Upper lobe of left lung (tissue), 6 donors: ENCODE measurements at regions not wholly inside any gene's neighbourhood (a gene's known extent, or its start where the extent isn't known, plus 50 kb on each side); places are given as distances from the start of the nearest gene placed in this dataset.
A peak's percentile ranks its signal among the peaks of the same experiment; 100 is the strongest.

Experiments used
- ATAC-seq, 2 donors: fragments of 200-7000 bp; cut with Tn5 transposase; one replicate each; pipeline ENCODE4 v1.9.1; 2022; ENCODE audit warnings: mild to moderate bottlenecking in 2 of 2, moderate library complexity in 2 of 2; ENCODE audit not compliant: low FRiP score in 2 of 2
- DNase-seq, 2 donors: peaks; one replicate each; pipeline ENCODE4 v3.0.0-alpha.2; 2019 to 2020
- H3K27ac ChIP-seq, 4 donors: fragments of 200-600 bp; sonication (generic); one replicate each; pipeline ENCODE4 v1.5.1; 2016 to 2019
- H3K27me3 ChIP-seq, 4 donors: fragments of 200-600 bp; sonication (generic); one replicate each; pipeline ENCODE4 v1.5.1; 2017 to 2019
- H3K36me3 ChIP-seq, 4 donors: fragments of 200-600 bp; sonication (generic); one replicate each; pipeline ENCODE4 v1.5.1; 2016 to 2019
- H3K4me1 ChIP-seq, 4 donors: fragments of 200-600 bp; sonication (generic); one replicate each; pipeline ENCODE4 v1.5.1; 2018 to 2019
- H3K4me3 ChIP-seq, 4 donors: fragments of 200-600 bp; sonication (generic); one replicate each; pipeline ENCODE4 v1.5.1; 2017 to 2019; ENCODE audit warnings: mild to moderate bottlenecking in 2 of 4, moderate library complexity in 1 of 4
- H3K9me3 ChIP-seq, 4 donors: fragments of 200-600 bp; sonication (generic); one replicate each; pipeline ENCODE4 v1.5.1; 2018 to 2019
- EP300 ChIP-seq, 4 donors: sonication (generic); formaldehyde crosslinking; IDR thresholded peaks; one replicate each; pipeline ENCODE4 v1.5.1; 2017; ENCODE audit warnings: antibody characterized with exemption in 4 of 4, control low read depth in 2 of 4
- POLR2A ChIP-seq, 4 donors: fragments of 450-650 bp; IDR thresholded peaks; one replicate each; pipeline ENCODE4 v1.5.1; 2016 to 2017; ENCODE audit warnings: antibody characterized with exemption in 4 of 4, mild to moderate bottlenecking in 2 of 4
- POLR2AphosphoS5 ChIP-seq, 2 donors: sonication (generic); formaldehyde crosslinking; IDR thresholded peaks; one replicate each; pipeline ENCODE4 v1.5.1; 2017; ENCODE audit warnings: antibody characterized with exemption in 2 of 2
- WGBS, 2 donors: methylation state at CpG; one replicate each; pipeline ENCODE4 v1.1.5; 2017 to 2018; 5-methylcytosine and 5-hydroxymethylcytosine counted together
- TF ChIP-seq, protein P1 (sequence below), 6 experiments: fragments of 450-650 bp in 4 of 6; fragments of 200-600 bp in 2 of 6; sonication (generic) in 2 of 6; IDR thresholded peaks; one replicate each; pipeline ENCODE4 v1.5.1; 2016 to 2019; ENCODE audit warnings: antibody characterized with exemption in 6 of 6
- donor health status: DM: no; HTN: no; CAD: no; lungs with moderate emphysema.
- donor health status: DM: no; HTN: yes; CAD: no; lungs with severe emphysema.

DNA sequence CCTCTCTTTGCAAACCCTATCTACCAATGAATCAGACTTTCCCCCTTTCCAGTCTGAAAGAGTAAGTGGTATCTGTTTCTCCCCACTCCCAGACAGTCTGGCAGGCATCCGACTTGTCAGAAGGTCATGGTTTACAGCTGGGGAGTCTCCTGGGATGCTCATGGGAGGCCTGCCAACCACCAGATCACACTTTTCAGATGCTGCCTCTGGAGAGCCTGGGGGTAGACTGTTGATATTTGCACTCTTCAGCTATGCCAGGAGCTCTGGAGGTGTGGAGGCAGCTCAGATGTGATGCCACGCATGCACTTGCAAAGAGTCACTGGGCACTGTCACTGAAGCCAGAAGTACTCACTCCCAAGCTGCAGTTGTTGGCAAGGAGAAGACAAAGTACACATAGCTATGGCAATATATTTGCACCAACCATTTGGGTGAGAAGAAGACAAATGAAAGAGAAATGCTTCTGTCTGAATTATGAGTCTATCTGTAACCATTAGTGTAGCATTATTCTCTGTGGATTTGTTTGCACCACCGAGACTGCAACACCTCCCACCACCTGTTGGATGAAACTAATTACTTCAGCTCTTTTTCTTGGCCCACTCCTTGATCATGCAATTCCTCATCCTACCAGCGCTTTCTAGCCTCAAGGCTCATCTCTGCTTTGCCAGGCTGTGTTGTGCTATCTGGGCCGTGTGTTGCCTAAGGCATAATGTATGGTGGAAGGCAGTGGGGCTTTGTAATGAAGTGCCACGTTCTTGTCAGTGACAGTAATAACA, 133.0 kb upstream of the SPAG17 start:
- no peak overlapping the region for H3K4me3 ChIP-seq
- no peaks in the 10 kb centered on the region for H3K9me3 ChIP-seq
- no peaks in the 10 kb centered on the region for H3K36me3 ChIP-seq
- H3K27ac ChIP-seq, result no peak overlapping the region
- no peak for DNase-seq
- H3K27me3 ChIP-seq, result no peaks in the 10 kb centered on the region
- ATAC-seq, result no peak
- no peaks in the 10 kb centered on the region for H3K4me1 ChIP-seq
- TF ChIP-seq POLR2A (IDR thresholded peaks at IDR 0.05) (no peak), EP300 (IDR thresholded peaks at IDR 0.05) (no peak), POLR2AphosphoS5 (IDR thresholded peaks at IDR 0.05) (no peak)
- TF ChIP-seq, protein P1, sequence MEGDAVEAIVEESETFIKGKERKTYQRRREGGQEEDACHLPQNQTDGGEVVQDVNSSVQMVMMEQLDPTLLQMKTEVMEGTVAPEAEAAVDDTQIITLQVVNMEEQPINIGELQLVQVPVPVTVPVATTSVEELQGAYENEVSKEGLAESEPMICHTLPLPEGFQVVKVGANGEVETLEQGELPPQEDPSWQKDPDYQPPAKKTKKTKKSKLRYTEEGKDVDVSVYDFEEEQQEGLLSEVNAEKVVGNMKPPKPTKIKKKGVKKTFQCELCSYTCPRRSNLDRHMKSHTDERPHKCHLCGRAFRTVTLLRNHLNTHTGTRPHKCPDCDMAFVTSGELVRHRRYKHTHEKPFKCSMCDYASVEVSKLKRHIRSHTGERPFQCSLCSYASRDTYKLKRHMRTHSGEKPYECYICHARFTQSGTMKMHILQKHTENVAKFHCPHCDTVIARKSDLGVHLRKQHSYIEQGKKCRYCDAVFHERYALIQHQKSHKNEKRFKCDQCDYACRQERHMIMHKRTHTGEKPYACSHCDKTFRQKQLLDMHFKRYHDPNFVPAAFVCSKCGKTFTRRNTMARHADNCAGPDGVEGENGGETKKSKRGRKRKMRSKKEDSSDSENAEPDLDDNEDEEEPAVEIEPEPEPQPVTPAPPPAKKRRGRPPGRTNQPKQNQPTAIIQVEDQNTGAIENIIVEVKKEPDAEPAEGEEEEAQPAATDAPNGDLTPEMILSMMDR (IDR thresholded peaks at IDR 0.05), result no peak
- 79 to 80% methylated on average over 6 of the region's 6 CpGs for WGBS, 2 donors

DNA sequence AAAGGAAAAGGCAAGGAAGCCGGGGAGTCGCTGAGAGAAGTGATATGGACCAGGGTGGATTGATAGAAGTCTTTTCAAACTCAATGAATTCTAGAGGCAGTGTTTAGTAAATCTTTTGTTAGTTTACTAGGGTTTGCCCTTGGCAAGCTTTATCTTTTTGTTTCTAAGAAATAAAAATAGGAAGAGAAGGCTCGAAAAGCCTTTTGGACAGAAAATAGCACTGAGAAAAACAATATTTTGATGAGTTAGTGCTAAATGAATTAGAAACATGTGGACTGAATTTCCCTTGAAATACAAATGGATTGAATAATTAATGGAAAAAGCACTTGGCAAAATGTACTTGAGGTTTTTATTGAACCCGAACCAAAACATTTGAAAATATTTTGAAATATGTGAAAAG, 121.8 kb upstream of the SPAG17 start:
- Histone ChIP-seq H3K4me3 (no peak overlapping the region), H3K9me3 (no peaks in the 10 kb centered on the region), H3K27me3 (no peaks in the 10 kb centered on the region), H3K4me1 (peaks cover 0 to 6% (median 0%) of the 10 kb centered on the region in 4 donors), H3K36me3 (no peaks in the 10 kb centered on the region), H3K27ac (no peak overlapping the region)
- ATAC-seq (no peak), DNase-seq (no peak)
- TF ChIP-seq POLR2A (IDR thresholded peaks at IDR 0.05) (no peak), POLR2AphosphoS5 (IDR thresholded peaks at IDR 0.05) (no peak), EP300 (IDR thresholded peaks at IDR 0.05) (no peak)
- TF ChIP-seq, protein P1 (IDR thresholded peaks at IDR 0.05), result no peak
- WGBS, 2 donors, result 80 to 83% methylated on average over 4 of the region's 4 CpGs

DNA sequence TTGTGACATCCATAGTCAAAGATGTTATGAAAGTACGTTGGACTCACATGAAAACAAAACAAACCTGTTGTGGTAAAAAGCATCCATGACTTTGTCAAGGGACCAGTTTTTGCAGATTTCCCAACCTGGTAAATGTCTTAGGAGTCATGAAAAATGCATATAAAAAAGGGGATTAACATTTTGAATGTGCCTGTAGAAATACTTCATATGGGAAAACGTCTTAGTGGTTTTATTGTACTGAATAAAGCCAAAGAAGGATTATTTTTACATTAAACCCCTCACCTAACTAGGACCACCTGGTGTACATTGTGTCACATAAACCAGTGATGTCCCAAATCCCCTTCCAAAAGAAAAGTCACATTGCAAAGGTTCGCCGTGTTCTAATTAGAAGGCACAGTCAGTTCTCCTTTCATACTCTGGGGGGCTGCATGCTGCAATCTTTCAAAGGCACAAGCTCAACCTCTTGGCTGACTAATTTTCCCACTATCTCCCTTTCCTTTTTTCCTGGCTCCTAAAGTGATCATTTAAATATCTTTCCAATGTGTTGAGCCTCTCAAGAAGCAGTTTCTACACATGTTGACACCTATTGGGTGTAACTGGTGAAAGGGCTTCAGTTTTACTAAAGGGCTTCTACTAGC, 119.8 kb upstream of the SPAG17 start:
- no peaks in the 10 kb centered on the region for H3K9me3 ChIP-seq
- peaks cover 0 to 6% (median 0%) of the 10 kb centered on the region in 4 donors for H3K4me1 ChIP-seq
- no peak for ATAC-seq
- no peaks in the 10 kb centered on the region for H3K27me3 ChIP-seq
- no peak overlapping the region for H3K4me3 ChIP-seq
- WGBS, 2 donors, result 43 to 46% methylated on average over 4 of the region's 4 CpGs
- DNase-seq, result no peak
- no peaks in the 10 kb centered on the region for H3K36me3 ChIP-seq
- no peak overlapping the region for H3K27ac ChIP-seq
- TF ChIP-seq, protein P1 (IDR thresholded peaks at IDR 0.05), result peak in 4 of 6 experiments; percentile 16 to 44 (median 28)
- TF ChIP-seq POLR2AphosphoS5 (IDR thresholded peaks at IDR 0.05), result no peak

DNA sequence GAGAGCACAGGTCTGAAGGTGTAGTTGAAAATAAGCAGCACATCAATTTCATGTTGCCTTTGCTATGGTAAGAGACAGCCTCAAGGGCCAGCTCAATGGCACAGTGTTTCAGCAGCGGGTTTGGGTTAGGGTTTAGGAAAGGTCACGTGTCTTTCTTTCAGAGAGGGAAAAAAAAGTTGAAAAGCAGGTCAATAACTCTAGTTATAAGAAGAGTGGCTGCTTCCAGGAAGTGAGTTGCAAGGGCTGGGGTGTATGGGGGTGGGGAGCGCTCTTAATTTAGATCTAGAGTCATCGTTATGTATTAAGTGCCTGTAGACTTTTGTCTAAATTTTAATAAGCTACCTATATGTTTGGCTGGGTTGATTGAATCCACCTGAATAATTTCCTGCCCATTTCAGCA, 118.5 kb upstream of the SPAG17 start:
- Histone ChIP-seq H3K4me3 (no peak overlapping the region), H3K27me3 (no peaks in the 10 kb centered on the region), H3K27ac (no peak overlapping the region), H3K36me3 (no peaks in the 10 kb centered on the region), H3K9me3 (no peaks in the 10 kb centered on the region), H3K4me1 (peaks cover 0 to 6% (median 0%) of the 10 kb centered on the region in 4 donors)
- DNase-seq (peak in 1 of 2 donors; percentile 21), ATAC-seq (no peak)
- WGBS, 2 donors, result 41 to 45% methylated on average over 4 of the region's 4 CpGs
- TF ChIP-seq POLR2AphosphoS5 (IDR thresholded peaks at IDR 0.05) (no peak), POLR2A (IDR thresholded peaks at IDR 0.05) (no peak), EP300 (IDR thresholded peaks at IDR 0.05) (no peak)
- TF ChIP-seq, protein P1 (IDR thresholded peaks at IDR 0.05), result no peak
